ENCODE measurements at regions not wholly inside any gene's neighbourhood (a gene's known extent, or its start where the extent isn't known, plus 50 kb on each side); places are given as distances from the start of the nearest gene placed in this dataset.

DNA sequence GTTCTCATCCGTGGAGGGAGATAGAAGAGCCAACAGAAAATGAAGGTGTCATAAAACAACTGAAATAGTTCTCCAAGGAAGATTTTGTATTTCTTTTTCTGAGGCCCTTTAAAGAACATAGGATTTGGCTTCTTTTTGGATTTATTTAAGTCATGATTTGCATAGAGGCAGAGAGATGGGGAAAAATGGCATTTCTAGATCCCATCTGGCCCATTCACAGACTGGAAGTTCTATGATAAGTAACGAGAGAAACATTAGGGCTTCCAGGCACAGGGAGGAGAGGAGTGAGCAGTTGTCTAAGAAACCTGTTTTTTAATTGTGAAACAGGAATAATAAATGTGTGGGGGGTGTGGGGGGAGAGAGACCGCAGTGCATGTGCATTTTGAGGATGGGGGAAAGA is 285.8 kb upstream of the LMCD1 start:
- ChIA-PET CTCF (interaction anchor here (2.3 kb wide), 1 partner anchor 24 kb away, joined by 7 read pairs; no protein-coding TSS in a partner anchor), POLR2A (no interaction called here)
- DNase-seq (ENCODE audit: extremely low spot score): no peak
- TF ChIP-seq, protein P1, sequence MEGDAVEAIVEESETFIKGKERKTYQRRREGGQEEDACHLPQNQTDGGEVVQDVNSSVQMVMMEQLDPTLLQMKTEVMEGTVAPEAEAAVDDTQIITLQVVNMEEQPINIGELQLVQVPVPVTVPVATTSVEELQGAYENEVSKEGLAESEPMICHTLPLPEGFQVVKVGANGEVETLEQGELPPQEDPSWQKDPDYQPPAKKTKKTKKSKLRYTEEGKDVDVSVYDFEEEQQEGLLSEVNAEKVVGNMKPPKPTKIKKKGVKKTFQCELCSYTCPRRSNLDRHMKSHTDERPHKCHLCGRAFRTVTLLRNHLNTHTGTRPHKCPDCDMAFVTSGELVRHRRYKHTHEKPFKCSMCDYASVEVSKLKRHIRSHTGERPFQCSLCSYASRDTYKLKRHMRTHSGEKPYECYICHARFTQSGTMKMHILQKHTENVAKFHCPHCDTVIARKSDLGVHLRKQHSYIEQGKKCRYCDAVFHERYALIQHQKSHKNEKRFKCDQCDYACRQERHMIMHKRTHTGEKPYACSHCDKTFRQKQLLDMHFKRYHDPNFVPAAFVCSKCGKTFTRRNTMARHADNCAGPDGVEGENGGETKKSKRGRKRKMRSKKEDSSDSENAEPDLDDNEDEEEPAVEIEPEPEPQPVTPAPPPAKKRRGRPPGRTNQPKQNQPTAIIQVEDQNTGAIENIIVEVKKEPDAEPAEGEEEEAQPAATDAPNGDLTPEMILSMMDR (IDR thresholded peaks at IDR 0.05; ENCODE audit: control extremely low read depth, extremely low read depth, low read depth, missing control alignments): no peak

DNA sequence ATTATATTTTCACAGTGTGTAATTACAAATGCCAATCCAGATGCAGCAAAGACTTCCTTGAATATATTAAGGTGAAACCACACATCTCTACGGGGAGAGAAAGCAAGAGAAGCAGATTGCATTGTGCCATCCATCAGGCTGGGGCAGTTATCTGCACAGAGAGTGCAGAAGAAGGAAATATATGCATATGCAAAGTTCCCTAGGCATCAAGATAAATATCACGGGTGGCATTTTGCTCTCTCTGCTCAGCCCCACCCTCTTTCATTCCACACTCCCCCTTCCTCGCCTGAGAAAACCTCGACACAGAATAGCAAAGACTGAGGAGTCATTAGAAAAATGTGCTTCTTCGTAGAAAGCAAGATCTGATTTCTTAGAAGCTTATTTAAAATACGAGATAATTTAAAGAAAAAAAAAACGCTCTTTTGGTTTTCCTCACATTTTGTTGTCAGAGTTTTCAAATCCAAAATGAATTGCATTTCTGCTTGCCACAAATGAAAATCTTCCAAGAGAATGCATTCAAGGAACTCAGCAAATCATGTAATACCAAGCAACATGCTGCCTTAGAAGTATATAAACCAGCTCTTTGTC is 283.2 kb upstream of the LMCD1 start:
- no peak for DNase-seq (ENCODE audit: extremely low spot score)
- POLR2A ChIA-PET: no interaction called here
- TF ChIP-seq, protein P1 (IDR thresholded peaks at IDR 0.05; ENCODE audit: control extremely low read depth, extremely low read depth, low read depth, missing control alignments): no peak
- CTCF ChIA-PET: interaction anchor here (2.0 to 2.2 kb wide), 2 partner anchors 11 to 21 kb away, joined by 6 to 7 read pairs; no protein-coding TSS in a partner anchor

DNA sequence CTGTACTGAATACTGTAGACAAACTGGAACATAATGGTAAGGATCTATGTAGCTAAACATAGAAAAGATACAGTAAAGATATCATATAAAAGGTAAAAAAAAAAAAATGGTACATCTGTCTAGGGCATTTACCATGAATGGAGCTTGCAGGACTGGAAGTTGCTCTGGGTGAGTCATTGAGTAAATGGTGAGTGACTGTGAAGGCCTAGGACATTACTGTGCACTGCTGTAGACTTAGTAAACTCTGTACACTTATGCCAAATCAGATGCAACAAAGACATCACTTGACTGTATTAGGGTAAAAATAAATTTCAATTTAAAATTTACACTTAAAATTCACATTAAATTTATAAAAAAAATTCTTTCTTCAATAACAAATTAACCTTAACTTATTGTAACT is 281.3 kb upstream of the LMCD1 start:
- TF ChIP-seq, protein P1 (IDR thresholded peaks at IDR 0.05; ENCODE audit: control extremely low read depth, extremely low read depth, low read depth, missing control alignments): no peak
- CTCF ChIA-PET: interaction anchor here (2.2 kb wide), 1 partner anchor 20 kb away, joined by 7 read pairs; no protein-coding TSS in a partner anchor
- POLR2A ChIA-PET: no interaction called here
- no peak for DNase-seq (ENCODE audit: extremely low spot score)

DNA sequence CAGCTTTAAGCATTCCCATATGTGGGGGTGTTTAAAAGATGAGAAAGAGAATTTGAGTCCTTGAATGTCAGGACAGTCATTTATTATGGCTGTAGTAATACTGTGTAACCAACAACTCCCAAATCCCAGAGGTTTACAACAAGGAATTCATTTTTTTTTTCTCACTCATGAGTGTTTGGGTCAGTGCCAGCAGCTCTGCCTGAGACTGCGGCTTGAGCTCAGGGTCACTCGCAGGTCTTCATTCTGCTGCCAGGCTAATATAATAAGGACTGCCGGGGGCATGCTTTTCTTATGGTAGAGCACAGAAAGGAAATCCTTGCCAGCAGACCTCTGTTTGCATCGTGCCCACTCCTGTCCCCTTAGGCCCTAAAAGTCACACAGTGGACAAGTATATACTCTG is 277.9 kb upstream of the LMCD1 start:
- ChIA-PET CTCF (interaction anchor here (1.3 to 2.3 kb wide), 3 partner anchors 10 to 16 kb away, joined by 3 to 14 read pairs (median 4); no protein-coding TSS in a partner anchor), POLR2A (no interaction called here)
- no peak for DNase-seq (ENCODE audit: extremely low spot score)
- TF ChIP-seq, protein P1 (IDR thresholded peaks at IDR 0.05; ENCODE audit: control extremely low read depth, extremely low read depth, low read depth, missing control alignments): no peak

DNA sequence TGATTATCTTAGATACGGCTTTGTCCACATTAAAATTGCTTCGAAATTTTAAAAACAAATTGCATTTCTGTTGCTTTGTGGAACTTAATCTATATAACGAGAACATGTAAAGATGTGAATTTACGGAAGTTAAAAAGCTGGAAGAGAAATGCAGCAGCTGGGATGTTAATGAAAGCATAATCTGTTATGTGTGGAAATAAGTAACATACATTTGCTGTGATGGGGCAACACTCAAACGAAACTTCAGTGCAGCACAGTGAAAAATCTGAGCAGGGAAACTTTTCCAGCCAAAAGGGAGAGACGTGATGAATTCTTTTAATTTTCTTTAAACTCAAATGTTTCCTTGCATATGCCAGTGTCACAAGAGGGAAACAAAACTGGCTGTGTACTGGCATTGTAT is 276.7 kb upstream of the LMCD1 start:
- CTCF ChIA-PET: interaction anchor here (1.3 kb wide), 1 partner anchor 9 kb away, joined by 3 read pairs; no protein-coding TSS in a partner anchor
- POLR2A ChIA-PET: no interaction called here
- DNase-seq (ENCODE audit: extremely low spot score): no peak
- TF ChIP-seq, protein P1 (IDR thresholded peaks at IDR 0.05; ENCODE audit: control extremely low read depth, extremely low read depth, low read depth, missing control alignments): no peak

DNA sequence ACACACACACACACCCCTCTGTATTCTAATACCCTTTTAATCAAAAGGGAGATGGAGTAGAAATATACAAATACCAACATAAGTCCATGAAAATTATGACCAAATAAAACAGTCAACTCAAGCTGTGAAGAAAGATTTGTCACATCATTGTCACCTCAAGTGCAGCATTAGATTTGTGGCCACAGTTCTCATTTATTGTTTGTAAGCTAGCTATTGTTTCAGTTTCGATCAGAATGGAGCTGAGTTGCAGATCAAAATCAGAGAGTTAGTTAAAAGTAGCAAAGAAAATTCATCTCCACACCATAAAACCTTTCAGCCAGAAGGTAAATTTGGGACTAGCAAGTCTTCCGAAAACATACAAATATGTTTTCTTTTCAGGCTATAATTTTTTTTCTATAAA is 267.7 kb upstream of the LMCD1 start:
- TF ChIP-seq, protein P1 (IDR thresholded peaks at IDR 0.05; ENCODE audit: control extremely low read depth, extremely low read depth, low read depth, missing control alignments): no peak
- ChIA-PET CTCF (interaction anchor here (0.8 to 1.3 kb wide), 2 partner anchors 10 to 183 kb away, joined by 3 read pairs; no protein-coding TSS in a partner anchor), POLR2A (no interaction called here)
- no peak for DNase-seq (ENCODE audit: extremely low spot score)

All from GM10248 (cell line).